ENCODE measurements at regions not wholly inside any gene's neighbourhood (a gene's known extent, or its start where the extent isn't known, plus 50 kb on each side); places are given as distances from the start of the nearest gene placed in this dataset.

DNA sequence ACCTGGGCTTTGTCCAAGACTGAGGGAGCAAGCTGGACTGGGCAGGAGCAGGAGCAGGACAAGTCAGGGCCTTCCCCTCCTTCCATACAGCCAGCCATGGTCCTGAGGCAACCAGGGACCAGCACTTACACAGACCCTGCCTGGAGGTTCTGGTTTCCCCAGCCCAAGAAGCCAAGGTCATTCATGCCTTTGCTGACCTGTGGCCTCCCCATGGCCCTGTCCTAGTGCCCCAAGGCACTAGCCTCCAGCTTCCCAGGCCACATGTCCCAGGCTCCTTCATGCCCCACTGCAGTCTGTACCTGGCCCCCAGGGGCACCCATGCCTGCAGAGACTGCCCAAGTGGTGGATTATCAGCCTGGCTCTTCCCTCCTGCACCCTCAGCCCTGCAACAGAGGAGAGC lies 243.9 kb downstream of the TOMM20 start:
- TF ChIP-seq, protein P1, sequence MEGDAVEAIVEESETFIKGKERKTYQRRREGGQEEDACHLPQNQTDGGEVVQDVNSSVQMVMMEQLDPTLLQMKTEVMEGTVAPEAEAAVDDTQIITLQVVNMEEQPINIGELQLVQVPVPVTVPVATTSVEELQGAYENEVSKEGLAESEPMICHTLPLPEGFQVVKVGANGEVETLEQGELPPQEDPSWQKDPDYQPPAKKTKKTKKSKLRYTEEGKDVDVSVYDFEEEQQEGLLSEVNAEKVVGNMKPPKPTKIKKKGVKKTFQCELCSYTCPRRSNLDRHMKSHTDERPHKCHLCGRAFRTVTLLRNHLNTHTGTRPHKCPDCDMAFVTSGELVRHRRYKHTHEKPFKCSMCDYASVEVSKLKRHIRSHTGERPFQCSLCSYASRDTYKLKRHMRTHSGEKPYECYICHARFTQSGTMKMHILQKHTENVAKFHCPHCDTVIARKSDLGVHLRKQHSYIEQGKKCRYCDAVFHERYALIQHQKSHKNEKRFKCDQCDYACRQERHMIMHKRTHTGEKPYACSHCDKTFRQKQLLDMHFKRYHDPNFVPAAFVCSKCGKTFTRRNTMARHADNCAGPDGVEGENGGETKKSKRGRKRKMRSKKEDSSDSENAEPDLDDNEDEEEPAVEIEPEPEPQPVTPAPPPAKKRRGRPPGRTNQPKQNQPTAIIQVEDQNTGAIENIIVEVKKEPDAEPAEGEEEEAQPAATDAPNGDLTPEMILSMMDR (conservative IDR thresholded peaks at IDR 0.05; ENCODE audit: low read length) = no peak
- H3K4me3 ChIP-seq (ENCODE audit: low read length) = no peak overlapping the region
- no peak for DNase-seq (ENCODE audit: low read depth)

DNA sequence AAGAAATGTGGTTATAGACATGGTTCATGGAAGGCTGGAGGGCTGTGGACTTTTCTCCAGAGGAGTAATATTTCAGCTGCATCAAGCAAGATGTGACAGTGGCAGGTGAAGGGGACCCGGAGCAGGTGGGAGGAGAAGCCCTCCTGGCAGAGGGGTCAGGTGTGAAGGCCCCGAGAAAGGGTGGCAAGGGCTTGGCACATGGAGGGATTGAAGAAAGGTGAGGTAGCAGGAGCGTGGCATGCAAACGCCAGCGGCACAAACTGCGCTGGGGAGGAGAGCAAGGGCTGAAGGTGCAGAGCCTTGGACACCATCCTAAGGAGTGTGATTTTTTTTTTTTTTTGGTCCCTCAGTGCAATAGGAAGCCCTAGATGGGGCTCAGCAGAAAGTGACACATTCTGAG lies 244.6 kb downstream of the TOMM20 start:
- no peak overlapping the region for H3K4me3 ChIP-seq (ENCODE audit: low read length)
- TF ChIP-seq, protein P1 (conservative IDR thresholded peaks at IDR 0.05; ENCODE audit: low read length) = no peak
- no peak for DNase-seq (ENCODE audit: low read depth)

DNA sequence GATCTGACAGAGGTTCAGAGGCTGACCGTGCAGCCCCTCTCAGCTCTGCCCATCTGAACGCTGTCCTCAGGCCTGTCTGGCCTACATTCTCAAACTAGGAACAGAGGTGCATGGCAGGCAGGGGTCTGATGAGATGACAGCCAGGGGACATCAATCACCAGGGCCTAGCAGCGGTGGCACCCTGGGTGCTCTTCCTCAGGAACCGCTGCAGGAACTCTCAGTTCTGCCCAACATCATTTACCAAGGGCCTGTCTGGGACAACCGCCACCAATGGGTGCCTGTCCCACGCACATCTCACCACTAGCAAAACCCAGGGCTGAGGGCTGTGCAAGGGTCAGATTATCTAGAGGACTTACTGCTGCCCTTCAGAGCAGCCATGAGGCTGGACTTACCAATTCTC lies 245.7 kb downstream of the TOMM20 start:
- no peak for DNase-seq (ENCODE audit: low read depth)

DNA sequence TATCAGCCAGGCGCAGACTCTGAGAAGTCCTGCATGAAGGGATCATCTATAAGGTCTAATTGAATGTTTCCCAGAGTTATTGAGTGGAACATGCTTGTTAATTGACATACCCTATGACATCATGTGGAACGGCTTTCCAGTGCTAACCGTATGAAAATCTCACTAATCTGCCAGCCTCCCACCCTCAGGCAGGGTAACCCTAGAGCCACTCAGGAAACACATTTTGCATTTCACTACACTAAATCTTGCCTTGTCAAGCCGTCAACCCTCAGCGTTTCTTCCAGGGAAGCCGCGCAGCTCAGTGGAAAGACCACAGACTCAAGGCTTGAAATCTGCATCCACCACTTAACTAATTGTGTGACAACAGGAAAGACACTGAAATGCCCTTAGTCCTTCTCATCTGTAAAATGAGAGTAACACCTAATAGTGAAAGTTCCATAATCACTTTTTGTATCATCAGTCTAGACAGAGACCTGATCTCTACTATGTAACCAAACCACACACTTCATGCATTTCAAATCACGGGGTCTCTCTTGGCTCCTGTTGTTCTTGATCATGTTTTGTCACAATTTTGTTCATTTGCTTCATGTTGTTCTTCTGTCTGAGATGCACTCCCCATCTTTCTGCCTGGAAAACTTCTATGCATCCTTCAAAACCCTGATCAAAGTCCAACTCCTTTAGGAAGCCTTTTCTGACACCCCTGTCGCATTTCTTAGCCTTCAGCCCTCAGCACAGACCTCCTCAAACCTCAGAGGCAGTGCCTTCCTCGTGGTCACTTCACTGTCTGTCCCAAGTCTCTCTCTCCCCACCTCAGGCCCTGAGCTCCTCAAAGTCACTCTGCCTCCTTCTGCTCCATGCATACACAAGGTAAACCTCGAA lies 246.5 kb downstream of the TOMM20 start:
- H3K4me3 ChIP-seq (ENCODE audit: low read length) = no peak overlapping the region
- TF ChIP-seq, protein P1 (conservative IDR thresholded peaks at IDR 0.05; ENCODE audit: low read length) = no peak
- DNase-seq (ENCODE audit: low read depth) = no peak

More for the DNA sequence above, 245.7 kb downstream of the TOMM20 start:
- H3K4me3 ChIP-seq (ENCODE audit: low read length) = no peak overlapping the region
- TF ChIP-seq, protein P1 (conservative IDR thresholded peaks at IDR 0.05; ENCODE audit: low read length) = no peak

DNA sequence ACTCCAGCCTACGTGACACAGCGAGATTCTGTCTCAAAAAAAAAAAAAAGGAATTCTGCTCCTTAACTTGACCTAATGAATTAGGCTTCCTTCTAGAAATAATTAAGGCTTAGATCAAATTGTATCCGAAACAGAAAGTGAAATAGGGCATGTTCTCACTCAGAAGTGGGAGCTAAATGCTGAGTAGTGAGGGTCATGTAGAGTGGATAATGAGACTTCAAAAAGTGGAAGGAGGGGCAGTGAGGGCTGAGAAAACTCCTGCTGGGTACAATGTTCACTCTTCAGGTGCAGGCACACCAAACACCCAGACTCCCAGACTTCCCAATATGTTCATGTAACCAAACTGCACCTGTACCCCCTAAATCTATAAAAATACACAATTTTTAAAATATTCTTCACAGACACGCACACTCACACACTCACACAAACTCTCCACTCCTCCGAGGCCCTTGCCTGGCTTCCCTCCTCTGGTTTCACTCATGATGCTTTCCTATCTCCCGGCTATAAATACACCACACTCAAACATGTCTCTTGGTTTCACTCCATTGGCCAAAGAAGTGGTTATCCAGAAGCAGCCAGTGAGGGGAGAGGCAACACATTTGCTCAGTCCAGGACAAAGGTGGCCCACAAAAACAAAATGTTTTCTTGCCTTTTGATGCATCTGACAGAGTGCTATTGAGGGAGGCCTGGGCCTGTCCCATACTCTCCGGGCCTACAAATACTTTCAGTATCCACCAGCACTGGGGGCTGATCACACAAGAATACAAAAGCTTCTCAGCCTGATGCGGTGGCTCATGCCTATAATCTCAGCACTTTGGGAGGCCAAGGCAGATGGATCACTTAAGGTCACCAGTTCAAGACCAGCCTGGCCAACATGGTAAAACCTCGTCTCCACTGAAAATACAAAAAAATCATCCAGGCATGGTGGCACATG lies 249.2 kb downstream of the TOMM20 start:
- H3K4me3 ChIP-seq (ENCODE audit: low read length) = no peak overlapping the region
- DNase-seq (ENCODE audit: low read depth) = no peak
- TF ChIP-seq, protein P1 (conservative IDR thresholded peaks at IDR 0.05; ENCODE audit: low read length) = no peak

DNA sequence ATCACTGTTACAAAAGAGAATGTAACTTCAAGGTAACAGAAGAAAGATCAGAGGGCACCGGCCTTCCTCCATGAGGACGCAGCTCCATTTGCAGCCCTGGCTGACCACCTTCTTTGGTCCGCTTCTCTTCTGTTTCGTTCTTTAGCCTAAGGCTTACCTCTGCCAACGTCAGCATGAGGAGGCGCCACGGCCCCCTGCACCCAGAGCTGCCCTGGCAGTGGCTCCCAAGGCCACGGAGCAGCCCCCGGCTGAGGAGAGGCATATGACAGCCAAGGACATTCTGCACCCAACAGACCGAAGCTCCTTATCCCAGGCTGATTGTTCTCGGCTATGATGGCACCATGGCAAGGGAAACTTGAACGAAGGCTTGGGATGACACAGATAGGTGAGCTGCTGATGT lies 250.3 kb downstream of the TOMM20 start:
- TF ChIP-seq, protein P1 (conservative IDR thresholded peaks at IDR 0.05; ENCODE audit: low read length) = no peak
- no peak overlapping the region for H3K4me3 ChIP-seq (ENCODE audit: low read length)
- DNase-seq (ENCODE audit: low read depth) = no peak
